Heart left ventricle (tissue), 13 donors: ENCODE measurements at regions not wholly inside any gene's neighbourhood (a gene's known extent, or its start where the extent isn't known, plus 50 kb on each side); places are given as distances from the start of the nearest gene placed in this dataset.

ENCODE experiments used
- CTCF ChIP-seq, 12 donors: fragments of 200-600 bp; sonication (generic) in 4 of 12; IDR thresholded peaks; one replicate each; pipeline versions ENCODE4 v1.5.0 to v1.8.0; 2018 to 2022; ENCODE audit warnings: antibody characterized with exemption in 12 of 12, mild to moderate bottlenecking in 5 of 12
- POLR2A ChIP-seq, 2 donors: fragments of 450-650 bp; IDR thresholded peaks; one replicate each; pipeline ENCODE4 v1.6.1; 2017; ENCODE audit warnings: antibody characterized with exemption in 2 of 2, mild to moderate bottlenecking in 2 of 2, moderate library complexity in 2 of 2
- donor health status: ischemic (EF 13 %, LVEDD 7.1; RV severe dilation, severe dysfunction).
- donor health status: DM: no; HTN: yes; CAD: no.
- donor health status: DM: no; HTN: no; CAD: no.
- donor health status: ischemic (EF 25% LVEDD 6.9; RV normal size, moderate dysfunction).
- donor health status: ischemic (EF 25% LVEDD 5.7; RV mildly dilated, moderate dysfunction).
- donor health status: ischemic (EF 35%, LVEDD 5.7; RV mildly dilated, moderate dysfunction).
- donor health status: nonischemic (EF 11% LVEDD 7.7; RV severe dilation, severe dysfunction).
- donor health status: DM: yes; HTN: yes; CAD: no.
- donor health status: PGD.
- donor health status: ischemic (EF 29% LVEDD 5.4; RV normal size, mild dysfunction).
- donor health status: nonischemic (EF 23%, LVEDD 6.1; RV moderate dilation, normal function).

- TF ChIP-seq CTCF (IDR thresholded peaks at IDR 0.05) = no peak
- no peak for TF ChIP-seq POLR2A (IDR thresholded peaks at IDR 0.05)
Observed at GRCh38 chr16:58960484-58960883, 226.4 kb upstream of the GOT2 start.
